H9 (cell line): ENCODE measurements at regions not wholly inside any gene's neighbourhood (a gene's known extent, or its start where the extent isn't known, plus 50 kb on each side); places are given as distances from the start of the nearest gene placed in this dataset.

Experiments
- DNase-seq: peaks from one replicate; pipeline ENCODE4 v3.0.0-alpha.2; 2017
- H2AFZ ChIP-seq: one replicate; pipeline ENCODE4 v1.6.1; 2013; ENCODE audit warnings: mild to moderate bottlenecking, low read length, control low read depth, moderate library complexity
- H2AK5ac ChIP-seq: 2 replicates; pipeline ENCODE4 v1.6.1; 2013; ENCODE audit warnings: low read length, control low read depth, mixed read lengths; ENCODE audit not compliant: insufficient read length
- H2BK120ac ChIP-seq: one replicate; pipeline ENCODE4 v1.6.1; 2013; ENCODE audit warnings: low read depth, mild to moderate bottlenecking, low read length, control low read depth, inconsistent platforms; ENCODE audit not compliant: poor library complexity, severe bottlenecking
- H2BK12ac ChIP-seq: 2 replicates; pipeline ENCODE4 v1.6.1; 2013; ENCODE audit warnings: low read length, control low read depth, mixed read lengths, low read depth; ENCODE audit not compliant: insufficient read length
- H2BK15ac ChIP-seq: 2 replicates; pipeline ENCODE4 v1.6.1; 2013; ENCODE audit warnings: low read depth, low read length, control low read depth
- H2BK20ac ChIP-seq: one replicate; pipeline ENCODE4 v1.6.1; 2013; ENCODE audit warnings: low read depth, mild to moderate bottlenecking, low read length, control low read depth, inconsistent platforms; ENCODE audit not compliant: poor library complexity, severe bottlenecking
- H2BK5ac ChIP-seq: 2 replicates; pipeline ENCODE4 v1.6.1; 2013; ENCODE audit warnings: low read length, control low read depth, mixed read lengths; ENCODE audit not compliant: insufficient read length
- H3K14ac ChIP-seq: 2 replicates; pipeline ENCODE4 v1.6.1; 2013; ENCODE audit warnings: low read length, control low read depth; ENCODE audit not compliant: insufficient read depth
- H3K18ac ChIP-seq: 2 replicates; pipeline ENCODE4 v1.6.1; 2013; ENCODE audit warnings: low read depth, mild to moderate bottlenecking, mixed read lengths, low read length, control low read depth; ENCODE audit not compliant: insufficient read length
- H3K23ac ChIP-seq: 2 replicates; pipeline ENCODE4 v1.6.1; 2013; ENCODE audit warnings: low read length, control low read depth, mixed read lengths, low read depth; ENCODE audit not compliant: insufficient read length
- H3K23me2 ChIP-seq: 2 replicates; pipeline ENCODE4 v1.6.1; 2013; ENCODE audit warnings: low read depth, mild to moderate bottlenecking, mixed read lengths, low read length, control low read depth; ENCODE audit not compliant: insufficient read length, poor library complexity, severe bottlenecking
- H3K27ac ChIP-seq: 2 replicates; pipeline ENCODE4 v1.5.1; 2013; ENCODE audit warnings: low read length, control low read depth, mixed read lengths, low read depth; ENCODE audit not compliant: insufficient read length
- H3K27me3 ChIP-seq: 2 replicates; pipeline ENCODE4 v1.6.1; 2013; ENCODE audit warnings: low read length, control low read depth, inconsistent platforms; ENCODE audit not compliant: insufficient read depth
- H3K4ac ChIP-seq: 2 replicates; pipeline ENCODE4 v1.6.1; 2013; ENCODE audit warnings: low read depth, mild to moderate bottlenecking, control low read depth, inconsistent platforms, low read length, moderate library complexity
- H3K4me1 ChIP-seq: 2 replicates; pipeline ENCODE4 v1.6.1; 2013; ENCODE audit warnings: low read length, control low read depth, inconsistent platforms; ENCODE audit not compliant: insufficient read depth
- H3K4me2 ChIP-seq: 2 replicates; pipeline ENCODE4 v1.6.1; 2013; ENCODE audit warnings: low read length, control low read depth, mixed read lengths; ENCODE audit not compliant: insufficient read length, insufficient read depth
- H3K56ac ChIP-seq: 2 replicates; pipeline ENCODE4 v1.6.1; 2013; ENCODE audit warnings: low read depth, mild to moderate bottlenecking, mixed read lengths, low read length, control low read depth; ENCODE audit not compliant: insufficient read length
- H3K79me1 ChIP-seq: 2 replicates; pipeline ENCODE4 v1.6.1; 2013; ENCODE audit warnings: low read depth, mild to moderate bottlenecking, moderate library complexity, low read length, control low read depth, inconsistent platforms; ENCODE audit not compliant: insufficient read depth, poor library complexity, severe bottlenecking
- H3K79me2 ChIP-seq: 2 replicates; pipeline ENCODE4 v1.6.1; 2013; ENCODE audit warnings: low read length, control low read depth, inconsistent platforms; ENCODE audit not compliant: insufficient read depth
- H3K9ac ChIP-seq: 2 replicates; pipeline ENCODE4 v1.6.1; 2013; ENCODE audit warnings: low read length, control low read depth, mixed read lengths; ENCODE audit not compliant: insufficient read length; ENCODE audit errors: extremely low read depth
- H3K9me3 ChIP-seq: one replicate; pipeline ENCODE4 v1.6.1; 2013; ENCODE audit warnings: low read depth, low read length, inconsistent platforms; ENCODE audit not compliant: control insufficient read depth
- H3T11ph ChIP-seq: one replicate; pipeline ENCODE4 v1.6.1; 2013; ENCODE audit warnings: mild to moderate bottlenecking, low read length, control low read depth, inconsistent platforms
- H4K20me1 ChIP-seq: one replicate; pipeline ENCODE4 v1.6.1; 2013; ENCODE audit not compliant: control insufficient read depth, insufficient read length, insufficient read depth
- H4K5ac ChIP-seq: 2 replicates; pipeline ENCODE4 v1.6.1; 2013; ENCODE audit warnings: low read depth, mild to moderate bottlenecking, mixed read lengths, low read length, control low read depth; ENCODE audit not compliant: insufficient read length
- H4K8ac ChIP-seq: replicated peaks from 2 replicates; pipeline ENCODE4 v1.6.1; 2013; ENCODE audit warnings: low read length, control low read depth, mixed read lengths, low read depth; ENCODE audit not compliant: insufficient read length
- H4K91ac ChIP-seq: 2 replicates; pipeline ENCODE4 v1.6.1; 2013; ENCODE audit warnings: low read depth, mild to moderate bottlenecking, moderate library complexity, mixed read lengths, low read length, control low read depth; ENCODE audit not compliant: insufficient read length
- H3K27ac Mint-ChIP-seq, 3 experiments: 2 replicates in 2 of 3; 3 replicates in 1 of 3; pipeline ENCODE4 v1.8.0; 2020 to 2021; ENCODE audit warnings: mixed read lengths in 3 of 3, mild to moderate bottlenecking in 1 of 3, moderate library complexity in 1 of 3
- H3K27me3 Mint-ChIP-seq: 2 replicates; pipeline ENCODE4 v1.8.0; 2021; ENCODE audit warnings: low read depth, mild to moderate bottlenecking, moderate library complexity, mixed read lengths
- H3K36me3 Mint-ChIP-seq, 3 experiments: 2 replicates in 2 of 3; 3 replicates in 1 of 3; pipeline ENCODE4 v1.8.0; 2020 to 2021; ENCODE audit warnings: low read depth in 3 of 3, mixed read lengths in 3 of 3; ENCODE audit not compliant: insufficient read depth in 1 of 3
- H3K4me1 Mint-ChIP-seq, 2 experiments: 2 replicates each; pipeline ENCODE4 v1.8.0; 2020; ENCODE audit warnings: mixed read lengths in 2 of 2
- H3K4me3 Mint-ChIP-seq, 2 experiments: 2 replicates in 1 of 2; 3 replicates in 1 of 2; pipeline ENCODE4 v1.8.0; 2020 to 2021; ENCODE audit warnings: mild to moderate bottlenecking in 2 of 2, mixed read lengths in 2 of 2, moderate library complexity in 1 of 2
- H3K9me3 Mint-ChIP-seq, 2 experiments: 2 replicates in 1 of 2; 3 replicates in 1 of 2; pipeline ENCODE4 v1.8.0; 2020; ENCODE audit warnings: mild to moderate bottlenecking in 2 of 2, mixed read lengths in 2 of 2, moderate library complexity in 1 of 2
- CTCF ChIP-seq: fragments of 200-600 bp; sonication (generic); conservative IDR thresholded peaks from 3 replicates; pipeline ENCODE4 v1.8.0; 2021; ENCODE audit warnings: antibody characterized with exemption, mild to moderate bottlenecking
- WGBS: extraction: QIAGEN DNeasy Blood & Tissue Kit; methylation state at CpG from one replicate; pipeline ENCODE4 v1.1.7; 2013; ENCODE audit warnings: missing lambda C conversion rate, low lambda C conversion rate, mixed read lengths; ENCODE audit not compliant: insufficient read length; ENCODE audit errors: extremely low coverage; 5-methylcytosine and 5-hydroxymethylcytosine counted together

DNA sequence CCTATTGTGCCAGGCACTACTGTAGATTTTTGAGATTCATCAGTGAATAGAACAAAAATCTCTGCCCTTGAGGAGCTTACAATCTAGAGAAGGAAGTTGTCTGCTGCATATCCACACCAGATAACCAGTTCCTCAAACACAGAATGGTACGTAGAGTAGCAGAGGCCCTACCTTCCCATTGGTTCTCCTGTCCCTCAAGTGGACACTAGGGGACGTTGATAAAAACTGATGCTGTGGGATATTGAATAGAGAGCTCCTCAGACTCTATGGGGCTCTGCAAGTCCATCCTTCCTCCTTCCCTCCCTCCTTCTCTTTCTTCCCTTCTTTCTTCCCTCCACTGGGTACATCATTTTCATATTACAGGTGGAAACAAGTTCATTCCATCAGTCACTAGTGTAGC, 371.3 kb downstream of the PBX1 start:
- Histone ChIP-seq H2AK5ac (no peak overlapping the region), H3K23me2 (no peaks in the 10 kb centered on the region), H3K14ac (no peak overlapping the region), H3K4ac (no peak overlapping the region), H3K9ac (no peak overlapping the region), H2AFZ (no peak overlapping the region), H3K56ac (no peak overlapping the region), H2BK120ac (no peak overlapping the region), H3K9me3 (no peaks in the 10 kb centered on the region), H4K5ac (no peak overlapping the region), H2BK15ac (no peak overlapping the region), H3T11ph (no peak overlapping the region), H2BK5ac (no peak overlapping the region), H3K79me1 (no peaks in the 10 kb centered on the region), H4K8ac (no peak overlapping the region), H3K4me1 (no peaks in the 10 kb centered on the region; the same call in 1 of the 2 replicates), H3K79me2 (no peaks in the 10 kb centered on the region), H2BK12ac (no peak overlapping the region), H3K4me2 (no peak overlapping the region), H3K27ac (no peak overlapping the region), H3K23ac (no peak overlapping the region), H3K27me3 (no peaks in the 10 kb centered on the region), H4K91ac (no peak overlapping the region), H4K20me1 (no peaks in the 10 kb centered on the region), H3K18ac (no peak overlapping the region), H2BK20ac (no peak overlapping the region)
- Mint-ChIP-seq H3K4me3 (no peak overlapping the region), H3K36me3 (no peaks in the 10 kb centered on the region), H3K4me1 (peaks cover 19 to 21% of the 10 kb centered on the region in 2 experiments), H3K27ac (no peak overlapping the region), H3K9me3 (no peaks in the 10 kb centered on the region), H3K27me3 (peaks cover 2% of the 10 kb centered on the region; the same call in 1 of the 2 replicates)
- no peak; the same call in 2 of the 3 replicates for TF ChIP-seq CTCF
- WGBS, result no CpG with 5 or more reads among the region's 2 CpGs
- no peak for DNase-seq
